Suprapubic skin (tissue), 4 donors: ENCODE measurements at regions not wholly inside any gene's neighbourhood (a gene's known extent, or its start where the extent isn't known, plus 50 kb on each side); places are given as distances from the start of the nearest gene placed in this dataset.

ENCODE experiments used
- CTCF ChIP-seq, 2 donors: fragments of 200-600 bp in 1 of 2; fragments of 450-650 bp in 1 of 2; sonication (generic) in 1 of 2; IDR thresholded peaks; one replicate each; pipeline ENCODE4 v1.5.1; 2016 to 2019; ENCODE audit warnings: antibody characterized with exemption in 2 of 2, mild to moderate bottlenecking in 1 of 2, moderate library complexity in 1 of 2
- EP300 ChIP-seq: sonication (generic); formaldehyde crosslinking; IDR thresholded peaks from one replicate; pipeline ENCODE4 v1.6.1; 2017; ENCODE audit warnings: antibody characterized with exemption
- POLR2A ChIP-seq, 2 donors: fragments of 450-650 bp; IDR thresholded peaks; one replicate each; pipeline ENCODE4 v1.6.1; 2017; ENCODE audit warnings: antibody characterized with exemption in 2 of 2, mild to moderate bottlenecking in 2 of 2, moderate library complexity in 2 of 2
- POLR2AphosphoS5 ChIP-seq, 3 donors: sonication (generic); formaldehyde crosslinking; IDR thresholded peaks; one replicate each; pipeline ENCODE4 v1.6.1; 2017; ENCODE audit warnings: antibody characterized with exemption in 3 of 3

DNA sequence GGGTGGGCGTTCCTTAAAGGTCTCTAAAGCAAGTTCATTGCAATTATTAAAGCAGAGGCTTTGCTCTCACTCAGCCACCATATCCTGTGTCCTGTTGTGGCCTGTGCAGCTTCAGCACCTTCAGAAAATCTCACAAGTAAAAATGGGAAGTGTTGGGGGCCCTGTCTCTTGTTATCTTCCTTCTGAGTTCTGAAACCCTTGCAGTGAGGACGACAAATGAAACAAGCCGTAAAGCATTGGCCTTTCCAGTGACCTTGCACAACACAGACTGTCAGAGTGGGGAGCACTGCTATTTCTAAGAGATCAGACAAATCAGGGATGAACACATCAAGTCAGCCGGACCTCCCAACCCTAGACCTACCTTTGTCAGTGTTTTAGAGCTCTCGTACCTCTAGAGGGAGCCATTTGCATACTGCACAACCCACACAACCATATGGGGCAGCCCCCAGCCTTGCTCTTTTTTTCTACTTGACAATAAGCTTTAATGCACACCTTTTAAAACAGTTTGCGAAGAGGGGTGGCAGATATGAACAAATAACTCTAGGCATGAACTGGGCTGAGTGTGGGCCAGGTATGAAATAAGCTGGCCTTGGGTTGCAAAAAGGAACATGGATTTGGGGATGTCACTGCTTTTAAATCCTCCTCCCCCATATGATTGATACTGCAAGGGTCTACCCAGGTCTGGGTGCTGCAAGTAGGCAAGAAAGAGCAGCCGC is 89.8 kb downstream of the KATNIP start:
- TF ChIP-seq CTCF (IDR thresholded peaks at IDR 0.05) (peak in 1 of 2 donors; percentile 43), EP300 (no peak), POLR2A (IDR thresholded peaks at IDR 0.05) (no peak), POLR2AphosphoS5 (IDR thresholded peaks at IDR 0.05) (no peak)
